ENCODE measurements at regions not wholly inside any gene's neighbourhood (a gene's known extent, or its start where the extent isn't known, plus 50 kb on each side); places are given as distances from the start of the nearest gene placed in this dataset.

DNA sequence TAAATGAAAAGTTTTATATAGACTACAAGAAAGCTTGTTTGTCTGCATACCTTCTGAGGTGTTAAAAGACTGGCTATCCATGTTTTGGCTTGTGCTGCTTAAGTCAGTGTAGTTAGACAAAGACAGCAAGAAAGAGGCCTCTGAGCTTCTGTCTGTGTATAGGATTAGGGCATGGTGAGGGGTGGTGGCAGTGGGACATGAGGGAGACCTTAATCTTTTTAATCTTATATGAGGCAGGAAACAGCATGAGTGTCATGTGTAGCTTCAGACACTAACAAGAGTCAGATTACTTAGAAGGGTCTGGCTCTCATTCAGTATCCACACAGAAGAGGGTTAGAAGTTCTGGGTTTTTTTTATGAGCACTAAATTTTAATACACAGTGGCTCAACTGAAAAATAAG, 213.3 kb downstream of the GABRG1 start:
- DNase-seq = no peak
- ChIA-PET POLR2A (no interaction called here), CTCF (no interaction called here)
- H3K36me3 Mint-ChIP-seq (ENCODE audit: insufficient read depth, unreplicated experiment) = no peaks in the 10 kb centered on the region
- H3K4me1 Mint-ChIP-seq (ENCODE audit: low read depth, unreplicated experiment) = no peaks in the 10 kb centered on the region
- Histone ChIP-seq H3K36me3 (ENCODE audit: control insufficient read depth, insufficient read depth, low read length) (no peaks in the 10 kb centered on the region), H3K9me3 (no peaks in the 10 kb centered on the region), H3K4me3 (ENCODE audit: low read depth, low read length) (no peak overlapping the region), H3K4me1 (no peaks in the 10 kb centered on the region), H3K27me3 (replicated peaks; ENCODE audit: control insufficient read depth, insufficient read depth, low read length) (no peaks in the 10 kb centered on the region)
- H3K27me3 Mint-ChIP-seq (ENCODE audit: insufficient read depth, unreplicated experiment) = no peaks in the 10 kb centered on the region
- no peak overlapping the region for H3K27ac Mint-ChIP-seq (ENCODE audit: unreplicated experiment)
- no peak overlapping the region for H3K4me3 Mint-ChIP-seq (ENCODE audit: unreplicated experiment)
- TF ChIP-seq, protein P1, sequence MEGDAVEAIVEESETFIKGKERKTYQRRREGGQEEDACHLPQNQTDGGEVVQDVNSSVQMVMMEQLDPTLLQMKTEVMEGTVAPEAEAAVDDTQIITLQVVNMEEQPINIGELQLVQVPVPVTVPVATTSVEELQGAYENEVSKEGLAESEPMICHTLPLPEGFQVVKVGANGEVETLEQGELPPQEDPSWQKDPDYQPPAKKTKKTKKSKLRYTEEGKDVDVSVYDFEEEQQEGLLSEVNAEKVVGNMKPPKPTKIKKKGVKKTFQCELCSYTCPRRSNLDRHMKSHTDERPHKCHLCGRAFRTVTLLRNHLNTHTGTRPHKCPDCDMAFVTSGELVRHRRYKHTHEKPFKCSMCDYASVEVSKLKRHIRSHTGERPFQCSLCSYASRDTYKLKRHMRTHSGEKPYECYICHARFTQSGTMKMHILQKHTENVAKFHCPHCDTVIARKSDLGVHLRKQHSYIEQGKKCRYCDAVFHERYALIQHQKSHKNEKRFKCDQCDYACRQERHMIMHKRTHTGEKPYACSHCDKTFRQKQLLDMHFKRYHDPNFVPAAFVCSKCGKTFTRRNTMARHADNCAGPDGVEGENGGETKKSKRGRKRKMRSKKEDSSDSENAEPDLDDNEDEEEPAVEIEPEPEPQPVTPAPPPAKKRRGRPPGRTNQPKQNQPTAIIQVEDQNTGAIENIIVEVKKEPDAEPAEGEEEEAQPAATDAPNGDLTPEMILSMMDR (IDR thresholded peaks at IDR 0.05; ENCODE audit: insufficient read depth in 1 of 2, low read depth in 1 of 2, low read length in 1 of 2, severe bottlenecking in 1 of 2, unreplicated experiment in 1 of 2) = no peak
- intact Hi-C loops (cut with micrococcal nuclease; ENCODE audit: unreplicated experiment) = no loop called here
- no peaks in the 10 kb centered on the region for H3K9me3 Mint-ChIP-seq (ENCODE audit: unreplicated experiment)
- BruUV-seq (replicated peaks) = no TSS peak

DNA sequence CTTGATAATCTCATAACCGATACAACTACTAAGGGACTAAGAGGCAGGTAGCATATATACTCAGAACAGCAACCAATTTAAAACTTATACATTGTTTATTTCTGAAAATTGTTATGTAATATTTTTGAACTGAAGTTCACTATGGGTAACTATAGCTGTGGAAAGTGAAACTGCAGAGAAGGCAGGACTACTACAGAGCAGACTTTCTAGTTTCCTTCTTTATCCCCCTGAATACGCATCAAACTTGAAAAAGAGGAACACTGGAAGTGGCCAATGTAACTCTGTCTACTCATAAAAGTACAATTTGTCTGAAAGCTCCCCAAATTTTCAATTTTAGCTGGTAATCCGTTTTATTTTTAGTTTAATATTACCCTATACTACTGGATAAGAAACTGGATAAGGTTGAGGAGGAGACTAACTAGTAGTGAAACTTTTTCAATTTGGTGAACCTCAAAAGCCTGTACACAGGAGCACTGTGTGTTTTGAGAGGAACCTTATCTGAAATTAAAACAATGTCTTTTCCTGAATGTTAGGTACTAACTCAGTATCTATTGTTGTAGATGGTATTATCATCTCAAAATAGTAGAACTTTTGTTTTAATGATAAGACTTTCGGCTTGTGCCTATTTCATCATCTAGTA, 225.8 kb downstream of the GABRG1 start:
- no TSS peak for BruUV-seq (replicated peaks)
- Mint-ChIP-seq H3K4me1 (ENCODE audit: low read depth, unreplicated experiment) (no peaks in the 10 kb centered on the region), H3K27ac (ENCODE audit: unreplicated experiment) (no peak overlapping the region), H3K9me3 (ENCODE audit: unreplicated experiment) (no peaks in the 10 kb centered on the region), H3K4me3 (ENCODE audit: unreplicated experiment) (no peak overlapping the region), H3K27me3 (ENCODE audit: insufficient read depth, unreplicated experiment) (no peaks in the 10 kb centered on the region), H3K36me3 (ENCODE audit: insufficient read depth, unreplicated experiment) (no peaks in the 10 kb centered on the region)
- Histone ChIP-seq H3K9me3 (no peaks in the 10 kb centered on the region), H3K4me3 (ENCODE audit: low read depth, low read length) (no peak overlapping the region), H3K36me3 (ENCODE audit: control insufficient read depth, insufficient read depth, low read length) (no peaks in the 10 kb centered on the region), H3K27me3 (replicated peaks; ENCODE audit: control insufficient read depth, insufficient read depth, low read length) (no peaks in the 10 kb centered on the region), H3K4me1 (no peaks in the 10 kb centered on the region)
- ChIA-PET POLR2A (no interaction called here), CTCF (no interaction called here)
- DNase-seq = no peak
- intact Hi-C loops (cut with micrococcal nuclease; ENCODE audit: unreplicated experiment) = no loop called here
- TF ChIP-seq, protein P1 (IDR thresholded peaks at IDR 0.05; ENCODE audit: insufficient read depth in 1 of 2, low read depth in 1 of 2, low read length in 1 of 2, severe bottlenecking in 1 of 2, unreplicated experiment in 1 of 2) = no peak

DNA sequence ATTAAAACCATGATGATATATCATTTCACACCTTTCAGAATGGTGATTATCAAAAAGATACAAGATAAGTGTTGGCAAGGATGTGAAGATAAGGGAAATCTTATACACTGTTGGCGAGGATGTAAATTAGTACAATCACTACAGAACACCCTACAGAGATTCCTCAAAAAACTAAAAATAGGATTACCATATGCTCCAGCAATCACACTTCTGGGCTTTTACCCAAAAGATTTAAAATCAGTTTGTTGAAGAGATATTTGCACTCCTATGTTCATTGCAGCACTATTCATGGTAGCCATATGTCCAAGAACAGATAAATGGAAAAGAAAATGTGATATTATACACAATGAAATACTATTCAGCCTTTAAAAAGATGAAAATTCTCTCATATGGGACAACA, 240.4 kb downstream of the GABRG1 start:
- ChIA-PET CTCF (no interaction called here), POLR2A (no interaction called here)
- intact Hi-C loops (cut with micrococcal nuclease; ENCODE audit: unreplicated experiment) = no loop called here
- Mint-ChIP-seq H3K36me3 (ENCODE audit: insufficient read depth, unreplicated experiment) (no peaks in the 10 kb centered on the region), H3K4me1 (ENCODE audit: low read depth, unreplicated experiment) (no peaks in the 10 kb centered on the region), H3K4me3 (ENCODE audit: unreplicated experiment) (no peak overlapping the region), H3K27me3 (ENCODE audit: insufficient read depth, unreplicated experiment) (peaks cover 3% of the 10 kb centered on the region), H3K27ac (ENCODE audit: unreplicated experiment) (no peak overlapping the region), H3K9me3 (ENCODE audit: unreplicated experiment) (no peaks in the 10 kb centered on the region)
- no peak for DNase-seq
- BruUV-seq (replicated peaks) = no TSS peak
- no peaks in the 10 kb centered on the region for H3K4me1 ChIP-seq
- no peaks in the 10 kb centered on the region for H3K27me3 ChIP-seq (replicated peaks; ENCODE audit: control insufficient read depth, insufficient read depth, low read length)
- TF ChIP-seq, protein P1 (IDR thresholded peaks at IDR 0.05; ENCODE audit: insufficient read depth in 1 of 2, low read depth in 1 of 2, low read length in 1 of 2, severe bottlenecking in 1 of 2, unreplicated experiment in 1 of 2) = no peak
- no peak overlapping the region for H3K4me3 ChIP-seq (ENCODE audit: low read depth, low read length)
- no peaks in the 10 kb centered on the region for H3K9me3 ChIP-seq
- H3K36me3 ChIP-seq (ENCODE audit: control insufficient read depth, insufficient read depth, low read length) = no peaks in the 10 kb centered on the region

Data from Caco-2 (cell line).